ENCODE measurements at regions not wholly inside any gene's neighbourhood (a gene's known extent, or its start where the extent isn't known, plus 50 kb on each side); places are given as distances from the start of the nearest gene placed in this dataset.

DNA sequence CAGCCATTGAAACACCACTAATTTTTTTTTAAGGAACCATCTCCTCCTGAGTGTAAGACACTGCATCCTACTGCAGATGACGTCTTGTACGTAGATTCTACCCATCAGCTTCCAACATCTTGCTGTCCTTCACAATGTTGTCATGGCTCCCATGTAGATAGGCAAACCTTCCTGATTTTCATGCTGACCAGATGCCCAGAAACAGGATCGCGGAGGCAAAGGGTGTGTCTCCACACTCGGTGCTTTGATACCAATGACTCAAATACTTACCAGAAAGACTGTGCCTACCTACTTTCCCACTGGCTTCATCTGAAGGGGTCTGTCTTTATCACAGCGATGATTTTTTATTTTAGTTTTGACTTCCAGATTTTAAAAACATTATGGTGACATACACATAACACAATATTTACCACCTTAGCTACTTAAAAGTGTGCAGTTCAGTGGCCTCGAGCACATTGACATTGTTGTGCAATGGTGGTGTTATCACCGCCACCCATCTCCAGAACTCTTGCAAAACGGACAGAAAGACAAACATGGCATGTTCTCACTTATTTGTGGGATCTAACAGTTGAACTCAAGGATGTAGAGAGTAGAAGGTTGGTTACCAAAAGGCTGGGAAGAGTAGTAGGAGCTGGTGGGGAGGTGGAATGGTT, 94.0 kb upstream of the PEG3 start:
- DNase-seq (ENCODE audit: low read depth, low spot score): no peak
- in situ Hi-C loops (cut with HindIII; ENCODE audit: low pct_unique_long_range_greater_than_20kb, low sequenced_read_pairs): no loop called here

- in situ Hi-C loops (cut with HindIII; ENCODE audit: low pct_unique_long_range_greater_than_20kb, low sequenced_read_pairs): no loop called here
- no peak for DNase-seq (ENCODE audit: low read depth, low spot score)
These were observed 99.4 kb upstream of the PEG3 start for GRCh38 chr19:56939951-56940350.

GRCh38 chr19:56942756-56943155, 102.2 kb upstream of the PEG3 start:
- no peak for DNase-seq (ENCODE audit: low read depth, low spot score)
- in situ Hi-C loops (cut with HindIII; ENCODE audit: low pct_unique_long_range_greater_than_20kb, low sequenced_read_pairs): no loop called here

GRCh38 chr19:56946159-56946558, 105.6 kb upstream of the PEG3 start:
- DNase-seq (ENCODE audit: low read depth, low spot score): no peak
- in situ Hi-C loops (cut with HindIII; ENCODE audit: low pct_unique_long_range_greater_than_20kb, low sequenced_read_pairs): no loop called here

GRCh38 chr19:56947206-56947605, 106.7 kb upstream of the PEG3 start:
- in situ Hi-C loops (cut with HindIII; ENCODE audit: low pct_unique_long_range_greater_than_20kb, low sequenced_read_pairs): no loop called here
- DNase-seq (ENCODE audit: low read depth, low spot score): no peak

DNA sequence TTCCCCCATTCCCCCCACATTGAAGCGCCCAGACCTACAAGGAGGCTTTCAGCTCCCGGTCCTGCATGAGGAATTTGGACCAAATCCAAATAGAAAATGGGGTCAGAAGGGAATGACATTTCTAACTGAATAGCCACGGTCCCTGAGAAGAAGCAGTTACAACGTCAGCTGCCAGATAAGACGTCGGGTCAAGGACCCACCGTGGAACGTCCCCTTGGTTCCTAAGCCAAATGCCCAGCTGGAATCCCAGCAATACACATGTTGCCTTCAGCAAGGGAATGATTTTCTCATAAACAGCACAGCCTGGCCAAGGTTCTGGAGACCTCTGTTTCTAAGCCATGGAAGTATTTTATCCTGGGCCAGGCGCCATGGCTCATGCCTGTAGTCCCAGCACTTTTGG, 109.1 kb upstream of the PEG3 start:
- no peak for DNase-seq (ENCODE audit: low read depth, low spot score)
- in situ Hi-C loops (cut with HindIII; ENCODE audit: low pct_unique_long_range_greater_than_20kb, low sequenced_read_pairs): no loop called here

DNA sequence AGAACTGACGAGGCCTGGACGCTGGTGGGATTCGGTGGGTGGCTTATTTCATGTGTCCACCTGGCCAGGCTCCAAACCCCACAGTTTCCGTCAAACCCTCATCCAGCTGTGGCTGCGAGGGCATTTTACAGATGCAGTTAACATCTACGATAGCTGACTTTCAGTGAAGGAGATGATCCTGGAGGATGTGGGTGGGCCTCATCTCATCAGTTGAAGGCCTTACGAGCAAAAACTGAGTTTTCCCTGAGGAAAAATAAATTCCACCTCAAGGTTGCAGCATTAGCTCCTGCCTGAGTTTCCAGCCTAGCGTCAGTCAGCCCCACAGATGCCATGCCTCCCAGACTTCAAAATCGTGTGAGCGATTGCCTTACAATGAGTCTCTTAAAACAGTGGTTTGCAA, 111.1 kb upstream of the PEG3 start:
- in situ Hi-C loops (cut with HindIII; ENCODE audit: low pct_unique_long_range_greater_than_20kb, low sequenced_read_pairs): no loop called here
- no peak for DNase-seq (ENCODE audit: low read depth, low spot score)

GRCh38 chr19:56953470-56953869, 112.9 kb upstream of the PEG3 start:
- in situ Hi-C loops (cut with HindIII; ENCODE audit: low pct_unique_long_range_greater_than_20kb, low sequenced_read_pairs): no loop called here
- DNase-seq (ENCODE audit: low read depth, low spot score): no peak

GRCh38 chr19:56955637-56956216, 115.2 kb upstream of the PEG3 start:
- in situ Hi-C loops (cut with HindIII; ENCODE audit: low pct_unique_long_range_greater_than_20kb, low sequenced_read_pairs): no loop called here

DNA sequence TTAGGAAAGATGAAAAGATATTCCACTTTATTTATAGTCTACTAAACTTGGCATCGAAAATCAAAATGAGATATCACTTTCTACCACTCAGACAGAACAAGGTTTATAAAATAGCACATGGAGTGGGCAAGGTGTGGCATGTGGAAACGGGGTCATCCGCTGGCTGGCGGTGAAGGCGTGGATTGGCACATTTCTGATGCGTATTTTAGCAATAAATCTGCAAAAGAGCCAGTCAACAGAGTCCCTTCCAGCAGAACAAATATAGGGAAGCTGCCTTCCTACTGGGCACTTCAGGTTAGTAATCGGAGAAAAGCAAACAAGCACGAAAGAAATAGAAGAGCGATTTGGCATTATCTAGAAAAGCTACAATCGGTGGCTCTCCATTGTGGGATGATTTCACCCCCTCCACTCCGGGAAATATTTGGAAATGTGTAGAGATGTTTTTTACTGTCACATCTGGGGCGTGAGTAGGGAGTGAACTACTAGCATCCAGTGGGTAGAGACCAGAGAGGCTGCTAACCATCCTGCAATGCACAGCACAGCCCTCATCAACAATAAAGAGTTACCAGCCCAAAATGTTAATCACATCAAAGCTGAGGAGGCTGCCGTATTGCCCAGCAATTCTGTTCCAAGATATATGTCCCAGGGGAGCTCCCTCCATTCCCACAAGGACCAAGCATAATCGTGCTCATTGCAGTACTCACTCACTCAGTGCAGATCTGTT, 116.1 kb upstream of the PEG3 start:
- in situ Hi-C loops (cut with HindIII; ENCODE audit: low pct_unique_long_range_greater_than_20kb, low sequenced_read_pairs): no loop called here

More at GRCh38 chr19:56955637-56956216, 115.2 kb upstream of the PEG3 start:
- no peak for DNase-seq (ENCODE audit: low read depth, low spot score)

DNA sequence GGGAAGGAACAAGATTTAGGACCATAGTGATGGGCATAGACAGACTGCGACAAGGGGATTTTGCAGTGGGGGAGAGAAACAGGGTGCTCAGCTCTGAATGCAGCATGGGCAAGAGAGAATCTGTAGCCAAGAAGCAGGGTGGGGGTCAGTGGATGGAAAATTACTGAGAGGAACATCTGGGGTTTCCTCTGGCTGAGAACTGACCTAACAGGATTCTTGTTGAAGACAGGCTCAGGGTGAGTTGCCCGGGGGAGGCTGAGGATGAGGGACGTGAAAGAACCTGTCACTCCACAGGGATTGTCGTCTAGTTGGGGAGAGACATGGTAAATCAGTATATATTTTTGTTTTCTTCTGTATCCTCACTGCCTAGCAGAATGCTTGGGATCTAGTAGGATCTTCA, 118.7 kb upstream of the PEG3 start:
- DNase-seq (ENCODE audit: low read depth, low spot score): no peak
- in situ Hi-C loops (cut with HindIII; ENCODE audit: low pct_unique_long_range_greater_than_20kb, low sequenced_read_pairs): no loop called here

More for the DNA sequence above, 116.1 kb upstream of the PEG3 start:
- no peak for DNase-seq (ENCODE audit: low read depth, low spot score)

DNA sequence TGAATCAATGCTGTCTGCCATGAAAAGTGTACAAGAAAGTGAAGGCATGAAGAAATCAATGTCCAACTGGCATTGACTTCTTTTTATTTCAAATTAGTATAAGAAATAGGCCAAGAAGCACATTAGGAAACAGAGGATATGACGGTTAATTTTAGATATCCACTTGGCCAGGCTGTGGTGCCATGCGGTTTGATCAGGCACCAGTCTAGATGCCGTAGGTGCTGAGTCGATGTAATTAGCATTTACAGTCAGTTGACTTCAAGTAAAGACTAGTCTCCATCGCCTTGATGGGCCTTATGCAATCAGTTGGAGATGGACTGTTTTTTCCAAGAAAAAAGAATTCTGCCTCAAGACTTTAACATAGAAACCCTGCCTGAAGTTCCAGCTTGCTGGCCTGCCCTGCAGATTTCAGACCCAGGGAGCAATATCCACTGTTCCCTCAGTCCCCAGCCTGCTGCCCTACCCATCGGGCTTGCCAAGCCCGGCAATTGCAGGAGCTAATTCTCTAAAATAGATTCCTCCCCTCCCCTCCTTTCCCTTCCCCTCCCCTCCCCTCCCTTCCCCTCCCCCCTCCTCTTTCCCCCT, 120.5 kb upstream of the PEG3 start:
- in situ Hi-C loops (cut with HindIII; ENCODE audit: low pct_unique_long_range_greater_than_20kb, low sequenced_read_pairs): no loop called here
- no peak for DNase-seq (ENCODE audit: low read depth, low spot score)

DNA sequence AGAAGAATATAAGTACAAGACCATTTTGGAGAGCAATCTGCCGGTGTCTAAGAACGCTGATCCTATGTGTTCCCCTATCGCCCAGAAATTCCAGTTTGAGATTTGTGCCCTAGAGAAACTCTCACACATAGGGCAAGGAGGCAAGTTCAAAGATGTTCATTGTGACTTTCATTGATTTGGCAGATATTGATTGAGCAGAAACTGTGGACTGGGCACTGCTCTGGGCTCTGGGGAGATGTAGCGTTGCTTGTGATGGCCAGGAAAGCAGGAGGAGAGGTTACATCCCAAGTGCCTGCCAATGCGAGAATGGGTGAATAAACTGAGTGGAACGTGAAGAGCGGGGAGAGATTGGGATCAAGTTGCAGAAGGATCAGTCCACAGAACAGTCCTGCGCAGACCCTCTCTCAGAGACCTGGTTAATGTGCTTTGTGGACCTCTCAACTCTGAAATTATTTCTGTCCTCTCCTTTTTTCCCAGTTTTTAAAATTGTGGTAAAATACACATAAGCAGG, 123.9 kb upstream of the PEG3 start:
- DNase-seq (ENCODE audit: low read depth, low spot score): no peak
- in situ Hi-C loops (cut with HindIII; ENCODE audit: low pct_unique_long_range_greater_than_20kb, low sequenced_read_pairs): no loop called here

DNA sequence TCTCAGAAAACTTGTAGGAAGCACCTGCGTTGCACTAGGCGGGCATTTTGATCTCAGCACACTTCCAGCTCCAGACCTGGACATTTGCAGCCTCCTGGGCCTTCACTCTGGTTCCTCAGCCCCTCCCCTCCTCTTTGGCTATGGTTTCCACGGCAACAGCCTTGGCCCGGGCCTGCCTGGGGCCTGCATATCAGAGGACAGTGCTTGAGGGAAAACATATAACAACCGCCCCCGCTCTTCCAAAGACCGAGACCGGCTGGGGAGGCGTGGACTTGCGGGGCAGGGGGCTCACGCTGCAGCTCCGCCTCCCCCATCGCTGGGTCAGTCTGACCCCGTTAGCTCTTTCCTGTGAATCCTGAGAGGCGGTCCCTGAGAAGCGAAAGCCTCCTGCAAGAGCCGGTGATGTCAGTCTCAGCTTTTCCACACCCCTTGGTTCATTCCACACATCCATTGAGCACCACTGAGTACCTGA, 125.7 kb upstream of the PEG3 start:
- DNase-seq (ENCODE audit: low read depth, low spot score): no peak

GRCh38 chr19:56966697-56967299, 126.3 kb upstream of the PEG3 start:
- in situ Hi-C loops (cut with HindIII; ENCODE audit: low pct_unique_long_range_greater_than_20kb, low sequenced_read_pairs): no loop called here
- DNase-seq (ENCODE audit: low read depth, low spot score): no peak

More for the DNA sequence above, 125.7 kb upstream of the PEG3 start:
- in situ Hi-C loops (cut with HindIII; ENCODE audit: low pct_unique_long_range_greater_than_20kb, low sequenced_read_pairs): no loop called here

DNA sequence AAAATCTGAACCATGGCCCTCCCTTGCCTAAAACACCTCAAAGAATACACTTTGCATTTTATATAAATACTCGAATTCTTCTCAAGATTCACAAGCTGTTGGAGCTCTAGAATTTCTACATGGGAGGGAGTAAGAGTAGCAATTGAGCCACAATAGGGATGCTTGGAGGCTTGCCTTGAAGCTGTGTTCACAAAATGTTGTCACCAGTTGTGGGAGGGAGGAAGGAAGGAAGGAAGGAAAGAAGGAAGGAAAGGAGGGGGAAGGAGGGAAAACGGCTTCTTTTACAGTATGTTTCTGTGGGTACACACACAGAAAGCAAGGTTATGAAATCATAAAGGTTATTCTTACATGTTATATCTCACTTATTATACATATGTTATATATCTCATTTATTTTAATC, 128.6 kb upstream of the PEG3 start:
- in situ Hi-C loops (cut with HindIII; ENCODE audit: low pct_unique_long_range_greater_than_20kb, low sequenced_read_pairs): no loop called here
- no peak for DNase-seq (ENCODE audit: low read depth, low spot score)

- DNase-seq (ENCODE audit: low read depth, low spot score): no peak
These were observed 129.2 kb upstream of the PEG3 start for GRCh38 chr19:56969759-56970178.

GRCh38 chr19:56971230-56971629, 130.7 kb upstream of the PEG3 start:
- in situ Hi-C loops (cut with HindIII; ENCODE audit: low pct_unique_long_range_greater_than_20kb, low sequenced_read_pairs): no loop called here

More at GRCh38 chr19:56969759-56970178, 129.2 kb upstream of the PEG3 start:
- in situ Hi-C loops (cut with HindIII; ENCODE audit: low pct_unique_long_range_greater_than_20kb, low sequenced_read_pairs): no loop called here

More at GRCh38 chr19:56971230-56971629, 130.7 kb upstream of the PEG3 start:
- DNase-seq (ENCODE audit: low read depth, low spot score): no peak

Data from SK-MEL-5 (cell line).